GM20000 (cell line): ENCODE measurements at regions not wholly inside any gene's neighbourhood (a gene's known extent, or its start where the extent isn't known, plus 50 kb on each side); places are given as distances from the start of the nearest gene placed in this dataset.

Experiments used
- DNase-seq: peaks from one replicate; pipeline ENCODE4 v3.0.0; 2012; ENCODE audit warnings: low spot score
- TF ChIP-seq, protein P1 (sequence below): IDR thresholded peaks from 2 replicates; pipeline ENCODE4 v1.5.1; 2012; ENCODE audit warnings: mild to moderate bottlenecking, control low read depth; ENCODE audit errors: extremely low read depth, missing control alignments

- no peak for DNase-seq
- TF ChIP-seq, protein P1, sequence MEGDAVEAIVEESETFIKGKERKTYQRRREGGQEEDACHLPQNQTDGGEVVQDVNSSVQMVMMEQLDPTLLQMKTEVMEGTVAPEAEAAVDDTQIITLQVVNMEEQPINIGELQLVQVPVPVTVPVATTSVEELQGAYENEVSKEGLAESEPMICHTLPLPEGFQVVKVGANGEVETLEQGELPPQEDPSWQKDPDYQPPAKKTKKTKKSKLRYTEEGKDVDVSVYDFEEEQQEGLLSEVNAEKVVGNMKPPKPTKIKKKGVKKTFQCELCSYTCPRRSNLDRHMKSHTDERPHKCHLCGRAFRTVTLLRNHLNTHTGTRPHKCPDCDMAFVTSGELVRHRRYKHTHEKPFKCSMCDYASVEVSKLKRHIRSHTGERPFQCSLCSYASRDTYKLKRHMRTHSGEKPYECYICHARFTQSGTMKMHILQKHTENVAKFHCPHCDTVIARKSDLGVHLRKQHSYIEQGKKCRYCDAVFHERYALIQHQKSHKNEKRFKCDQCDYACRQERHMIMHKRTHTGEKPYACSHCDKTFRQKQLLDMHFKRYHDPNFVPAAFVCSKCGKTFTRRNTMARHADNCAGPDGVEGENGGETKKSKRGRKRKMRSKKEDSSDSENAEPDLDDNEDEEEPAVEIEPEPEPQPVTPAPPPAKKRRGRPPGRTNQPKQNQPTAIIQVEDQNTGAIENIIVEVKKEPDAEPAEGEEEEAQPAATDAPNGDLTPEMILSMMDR: no peak
These were observed 141.2 kb downstream of the CTTN start for GRCh38 chr11:70539360-70540095.

- no peak for DNase-seq
- TF ChIP-seq, protein P1: no peak
These were observed 141.9 kb downstream of the CTTN start for GRCh38 chr11:70540196-70540595.

GRCh38 chr11:70541176-70541575 is 142.8 kb downstream of the CTTN start:
- DNase-seq: no peak
- TF ChIP-seq, protein P1: no peak

GRCh38 chr11:70541699-70542098 is 143.4 kb downstream of the CTTN start:
- DNase-seq: no peak
- TF ChIP-seq, protein P1: no peak

- no peak for DNase-seq
- TF ChIP-seq, protein P1: no peak
These were observed 144.1 kb downstream of the CTTN start for GRCh38 chr11:70542406-70542805.

DNA sequence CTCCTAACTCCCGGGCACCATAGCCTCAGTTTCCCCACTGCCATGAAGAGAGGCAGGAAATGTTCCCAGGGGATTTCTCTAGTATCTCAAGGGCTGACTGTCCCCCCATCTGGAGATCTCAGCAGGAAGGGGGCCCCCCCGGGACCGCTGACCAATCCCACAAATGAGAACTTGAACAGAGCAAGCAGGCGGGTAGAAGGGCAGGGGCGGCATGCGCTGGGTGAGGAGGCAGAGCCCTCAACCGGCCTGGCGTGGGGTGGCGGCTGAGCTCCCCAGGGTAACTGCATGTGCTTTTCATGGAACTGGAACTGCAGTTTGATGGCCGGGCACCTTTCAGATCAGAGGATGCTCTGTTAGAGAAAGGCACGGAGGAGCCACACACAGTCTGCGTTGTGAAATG is 144.5 kb downstream of the CTTN start:
- TF ChIP-seq, protein P1: no peak

GRCh38 chr11:70543611-70544010 is 145.3 kb downstream of the CTTN start:
- TF ChIP-seq, protein P1: no peak

More for the DNA sequence above, 144.5 kb downstream of the CTTN start:
- DNase-seq: no peak

More at GRCh38 chr11:70543611-70544010, 145.3 kb downstream of the CTTN start:
- DNase-seq: no peak
